Omental fat pad (tissue), 3 donors: ENCODE measurements at regions not wholly inside any gene's neighbourhood (a gene's known extent, or its start where the extent isn't known, plus 50 kb on each side); places are given as distances from the start of the nearest gene placed in this dataset.

Source experiments
- ATAC-seq: fragments of 150-250 bp; one replicate; pipeline ENCODE4 v1.9.1; 2016; ENCODE audit warnings: mild to moderate bottlenecking, moderate library complexity; ENCODE audit not compliant: low FRiP score
- DNase-seq: peaks from one replicate; pipeline ENCODE4 v3.0.0-alpha.2; 2019; ENCODE audit warnings: low spot score
- TF ChIP-seq, protein P1 (sequence below), 3 donors: fragments of 450-650 bp; IDR thresholded peaks; one replicate each; pipeline ENCODE4 v1.5.1; 2016 to 2017; ENCODE audit warnings: antibody characterized with exemption in 3 of 3, mild to moderate bottlenecking in 3 of 3, moderate library complexity in 2 of 3

DNA sequence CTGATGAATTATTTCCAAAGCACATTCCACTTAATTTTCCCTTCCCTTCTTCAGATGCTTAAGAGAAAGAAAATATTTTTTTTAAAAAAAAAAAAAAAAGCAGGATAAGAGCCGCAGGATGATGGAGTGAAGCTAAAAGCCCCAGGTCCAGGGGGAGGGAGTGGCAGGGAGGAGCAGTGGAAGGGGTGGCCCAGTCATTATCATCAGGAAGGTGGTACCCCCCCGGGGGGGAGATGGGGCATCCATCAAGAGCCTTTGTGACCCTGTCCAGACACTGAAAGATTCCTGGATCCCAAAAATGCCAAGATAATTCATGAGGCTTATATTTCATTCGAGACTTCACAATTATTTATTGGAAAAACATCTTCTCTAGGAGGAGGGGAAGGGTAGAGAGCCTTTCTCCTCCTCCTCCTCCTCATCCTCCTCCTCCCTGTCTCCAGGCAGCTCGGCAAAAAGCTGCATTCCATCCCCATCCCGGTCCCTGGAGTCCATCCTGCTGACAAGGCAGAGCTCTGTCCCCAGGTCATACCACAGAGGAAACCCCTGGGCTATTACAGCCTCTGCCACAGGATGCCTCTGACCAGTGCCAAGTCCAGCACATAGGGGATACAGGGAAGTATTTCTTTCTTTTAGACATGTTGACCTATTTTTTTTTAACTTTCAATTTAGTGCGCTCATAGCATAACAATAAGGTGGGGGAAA, 125.3 kb downstream of the TWIST2 start:
- ATAC-seq (no peak), DNase-seq (no peak)
- TF ChIP-seq, protein P1, sequence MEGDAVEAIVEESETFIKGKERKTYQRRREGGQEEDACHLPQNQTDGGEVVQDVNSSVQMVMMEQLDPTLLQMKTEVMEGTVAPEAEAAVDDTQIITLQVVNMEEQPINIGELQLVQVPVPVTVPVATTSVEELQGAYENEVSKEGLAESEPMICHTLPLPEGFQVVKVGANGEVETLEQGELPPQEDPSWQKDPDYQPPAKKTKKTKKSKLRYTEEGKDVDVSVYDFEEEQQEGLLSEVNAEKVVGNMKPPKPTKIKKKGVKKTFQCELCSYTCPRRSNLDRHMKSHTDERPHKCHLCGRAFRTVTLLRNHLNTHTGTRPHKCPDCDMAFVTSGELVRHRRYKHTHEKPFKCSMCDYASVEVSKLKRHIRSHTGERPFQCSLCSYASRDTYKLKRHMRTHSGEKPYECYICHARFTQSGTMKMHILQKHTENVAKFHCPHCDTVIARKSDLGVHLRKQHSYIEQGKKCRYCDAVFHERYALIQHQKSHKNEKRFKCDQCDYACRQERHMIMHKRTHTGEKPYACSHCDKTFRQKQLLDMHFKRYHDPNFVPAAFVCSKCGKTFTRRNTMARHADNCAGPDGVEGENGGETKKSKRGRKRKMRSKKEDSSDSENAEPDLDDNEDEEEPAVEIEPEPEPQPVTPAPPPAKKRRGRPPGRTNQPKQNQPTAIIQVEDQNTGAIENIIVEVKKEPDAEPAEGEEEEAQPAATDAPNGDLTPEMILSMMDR (IDR thresholded peaks at IDR 0.05): no peak

DNA sequence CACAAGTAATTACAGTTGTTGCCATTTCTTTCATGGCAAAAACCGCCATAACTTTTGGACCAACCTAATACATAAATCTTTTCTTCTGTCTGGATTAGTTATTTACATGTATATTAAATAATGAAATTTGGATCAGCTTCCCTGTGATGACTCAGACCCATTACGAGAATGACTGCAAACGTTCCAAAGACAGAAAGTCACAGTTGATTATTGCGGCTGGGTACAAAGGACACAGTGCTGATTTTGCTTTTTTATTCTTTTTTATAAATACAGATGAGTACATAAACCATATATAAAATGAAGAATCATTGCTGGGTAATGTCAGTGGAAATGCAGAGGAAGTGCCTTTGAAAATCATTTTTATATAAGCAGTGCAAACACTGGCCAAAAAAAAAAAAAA, 126.2 kb downstream of the TWIST2 start:
- ATAC-seq (no peak), DNase-seq (no peak)
- TF ChIP-seq, protein P1 (IDR thresholded peaks at IDR 0.05): no peak

DNA sequence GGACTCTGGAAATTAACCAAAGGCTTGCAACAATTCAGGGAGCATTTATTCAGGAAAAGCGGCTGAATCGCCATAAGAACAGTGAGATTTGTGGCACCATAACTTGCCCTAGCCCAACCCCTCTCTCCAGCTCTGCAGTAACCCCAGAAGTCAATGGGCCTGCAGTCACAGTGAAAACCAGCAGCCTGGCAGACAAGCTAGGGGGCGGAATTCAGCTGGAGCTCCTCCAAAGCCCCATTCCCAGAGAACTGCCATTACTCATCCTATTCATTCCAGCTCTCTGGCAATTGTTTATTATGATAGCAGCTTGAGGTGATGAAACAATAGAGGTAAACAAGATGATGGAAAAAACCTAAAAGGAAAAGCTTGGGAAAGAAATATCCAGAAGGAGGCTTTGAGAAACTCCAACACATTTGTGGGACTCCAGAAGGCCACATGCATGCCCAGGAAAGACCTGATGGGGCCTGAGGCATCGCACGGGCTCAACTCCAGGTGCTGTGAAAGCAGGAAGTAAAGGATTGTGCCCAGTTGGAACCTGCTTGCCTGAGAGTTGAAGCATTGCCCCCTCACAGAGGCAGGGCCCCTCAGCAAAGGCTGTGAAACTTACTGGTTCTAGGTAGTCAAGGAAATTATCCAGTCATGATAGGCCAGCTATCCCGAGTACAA, 126.7 kb downstream of the TWIST2 start:
- no peak for DNase-seq
- TF ChIP-seq, protein P1 (IDR thresholded peaks at IDR 0.05): no peak
- no peak for ATAC-seq

DNA sequence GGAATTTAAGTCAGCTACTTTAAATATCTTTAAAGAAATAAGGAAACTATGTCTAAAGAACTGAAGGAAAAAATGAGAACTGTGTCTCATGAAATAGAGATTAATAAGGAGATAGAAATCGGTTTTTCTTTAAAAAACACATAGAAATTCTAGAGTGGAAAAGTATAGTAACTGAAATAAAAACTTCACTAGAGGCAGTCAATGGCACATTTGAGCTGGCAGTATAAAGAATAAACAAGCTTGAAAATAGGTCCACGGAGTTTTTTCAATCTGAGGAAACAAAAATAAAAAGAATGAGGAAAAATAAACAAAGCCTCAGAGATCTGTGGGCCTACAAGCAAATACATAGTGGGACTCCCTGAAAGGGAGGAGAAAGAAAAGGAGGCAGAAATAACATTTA, 127.5 kb downstream of the TWIST2 start:
- DNase-seq (no peak), ATAC-seq (no peak)
- TF ChIP-seq, protein P1 (IDR thresholded peaks at IDR 0.05): no peak

DNA sequence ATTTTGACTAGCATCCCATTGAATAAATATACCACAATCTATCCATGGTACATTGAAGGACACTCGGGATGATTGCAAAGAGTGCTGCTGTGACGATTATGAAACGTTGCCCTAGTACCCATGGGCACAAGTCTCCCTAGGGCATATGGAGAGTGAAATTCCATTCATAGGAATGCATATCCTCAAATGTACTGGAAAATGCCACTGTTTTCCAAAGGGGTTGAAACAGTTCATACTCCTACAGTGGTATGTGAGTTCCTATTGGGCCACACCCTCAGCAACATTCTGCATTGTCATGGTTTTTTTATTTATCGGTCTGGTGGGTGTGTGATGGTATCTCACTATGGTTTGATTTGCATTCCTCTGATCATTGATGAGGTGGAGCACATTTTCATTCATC, 130.6 kb downstream of the TWIST2 start:
- TF ChIP-seq, protein P1 (IDR thresholded peaks at IDR 0.05): no peak
- DNase-seq (no peak), ATAC-seq (no peak)

DNA sequence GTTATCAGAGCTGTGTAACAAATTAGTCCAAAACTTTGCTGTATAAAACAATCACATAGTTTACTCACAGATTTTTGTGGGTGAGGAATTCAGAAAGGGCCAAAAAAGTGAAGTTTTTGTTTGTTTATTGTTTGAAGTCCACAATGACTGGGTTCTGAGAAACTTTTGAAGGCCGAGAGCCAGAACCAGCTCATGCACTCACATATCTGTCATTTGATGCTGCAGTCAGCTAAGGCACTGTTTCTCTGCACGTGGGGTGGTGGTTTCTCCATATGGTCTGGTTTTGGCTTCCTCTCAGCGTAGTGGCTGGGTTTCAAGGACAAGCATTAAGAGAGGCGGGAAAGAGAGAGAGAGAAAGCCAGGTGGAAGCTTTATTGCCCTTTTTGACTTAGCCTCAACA, 131.8 kb downstream of the TWIST2 start:
- DNase-seq (no peak), ATAC-seq (no peak)
- TF ChIP-seq, protein P1 (IDR thresholded peaks at IDR 0.05): no peak
